Astrocyte of the spinal cord (primary cell): ENCODE measurements at regions not wholly inside any gene's neighbourhood (a gene's known extent, or its start where the extent isn't known, plus 50 kb on each side); places are given as distances from the start of the nearest gene placed in this dataset.

Source experiments
- DNase-seq: peaks from one replicate; pipeline ENCODE4 v3.0.0; 2011; ENCODE audit warnings: low read depth, low spot score
- H3K4me3 ChIP-seq: 2 replicates; pipeline ENCODE4 v1.5.1; 2011; ENCODE audit warnings: low read depth, mild to moderate bottlenecking, low read length, moderate library complexity
- in situ Hi-C: cut with HindIII; loops from 2 replicates; pipeline ENCODE4 v1.10.0; 2017; ENCODE audit warnings: low sequenced_read_pairs
- TF ChIP-seq, protein P1 (sequence below): IDR thresholded peaks from 2 replicates; pipeline ENCODE4 v1.5.1; 2012; ENCODE audit warnings: low read depth, mild to moderate bottlenecking, low read length, inconsistent platforms

GRCh38 chr11:113549061-113549460 lies 73.9 kb upstream of the DRD2 start:
- TF ChIP-seq, protein P1, sequence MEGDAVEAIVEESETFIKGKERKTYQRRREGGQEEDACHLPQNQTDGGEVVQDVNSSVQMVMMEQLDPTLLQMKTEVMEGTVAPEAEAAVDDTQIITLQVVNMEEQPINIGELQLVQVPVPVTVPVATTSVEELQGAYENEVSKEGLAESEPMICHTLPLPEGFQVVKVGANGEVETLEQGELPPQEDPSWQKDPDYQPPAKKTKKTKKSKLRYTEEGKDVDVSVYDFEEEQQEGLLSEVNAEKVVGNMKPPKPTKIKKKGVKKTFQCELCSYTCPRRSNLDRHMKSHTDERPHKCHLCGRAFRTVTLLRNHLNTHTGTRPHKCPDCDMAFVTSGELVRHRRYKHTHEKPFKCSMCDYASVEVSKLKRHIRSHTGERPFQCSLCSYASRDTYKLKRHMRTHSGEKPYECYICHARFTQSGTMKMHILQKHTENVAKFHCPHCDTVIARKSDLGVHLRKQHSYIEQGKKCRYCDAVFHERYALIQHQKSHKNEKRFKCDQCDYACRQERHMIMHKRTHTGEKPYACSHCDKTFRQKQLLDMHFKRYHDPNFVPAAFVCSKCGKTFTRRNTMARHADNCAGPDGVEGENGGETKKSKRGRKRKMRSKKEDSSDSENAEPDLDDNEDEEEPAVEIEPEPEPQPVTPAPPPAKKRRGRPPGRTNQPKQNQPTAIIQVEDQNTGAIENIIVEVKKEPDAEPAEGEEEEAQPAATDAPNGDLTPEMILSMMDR, result no peak
- in situ Hi-C loops, result no loop called here

GRCh38 chr11:113547739-113548138 lies 72.5 kb upstream of the DRD2 start:
- H3K4me3 ChIP-seq, result no peak overlapping the region
- TF ChIP-seq, protein P1, result no peak
- no peak for DNase-seq
- in situ Hi-C loops, result no loop called here

More at GRCh38 chr11:113549061-113549460, 73.9 kb upstream of the DRD2 start:
- no peak overlapping the region for H3K4me3 ChIP-seq
- DNase-seq, result no peak

GRCh38 chr11:113546757-113547507 lies 71.7 kb upstream of the DRD2 start:
- in situ Hi-C loops, result no loop called here
- peak; percentile 83 for DNase-seq

GRCh38 chr11:113542420-113542819 lies 67.2 kb upstream of the DRD2 start:
- H3K4me3 ChIP-seq, result no peak overlapping the region

More at GRCh38 chr11:113546757-113547507, 71.7 kb upstream of the DRD2 start:
- TF ChIP-seq, protein P1, result no peak
- H3K4me3 ChIP-seq, result no peak overlapping the region

DNA sequence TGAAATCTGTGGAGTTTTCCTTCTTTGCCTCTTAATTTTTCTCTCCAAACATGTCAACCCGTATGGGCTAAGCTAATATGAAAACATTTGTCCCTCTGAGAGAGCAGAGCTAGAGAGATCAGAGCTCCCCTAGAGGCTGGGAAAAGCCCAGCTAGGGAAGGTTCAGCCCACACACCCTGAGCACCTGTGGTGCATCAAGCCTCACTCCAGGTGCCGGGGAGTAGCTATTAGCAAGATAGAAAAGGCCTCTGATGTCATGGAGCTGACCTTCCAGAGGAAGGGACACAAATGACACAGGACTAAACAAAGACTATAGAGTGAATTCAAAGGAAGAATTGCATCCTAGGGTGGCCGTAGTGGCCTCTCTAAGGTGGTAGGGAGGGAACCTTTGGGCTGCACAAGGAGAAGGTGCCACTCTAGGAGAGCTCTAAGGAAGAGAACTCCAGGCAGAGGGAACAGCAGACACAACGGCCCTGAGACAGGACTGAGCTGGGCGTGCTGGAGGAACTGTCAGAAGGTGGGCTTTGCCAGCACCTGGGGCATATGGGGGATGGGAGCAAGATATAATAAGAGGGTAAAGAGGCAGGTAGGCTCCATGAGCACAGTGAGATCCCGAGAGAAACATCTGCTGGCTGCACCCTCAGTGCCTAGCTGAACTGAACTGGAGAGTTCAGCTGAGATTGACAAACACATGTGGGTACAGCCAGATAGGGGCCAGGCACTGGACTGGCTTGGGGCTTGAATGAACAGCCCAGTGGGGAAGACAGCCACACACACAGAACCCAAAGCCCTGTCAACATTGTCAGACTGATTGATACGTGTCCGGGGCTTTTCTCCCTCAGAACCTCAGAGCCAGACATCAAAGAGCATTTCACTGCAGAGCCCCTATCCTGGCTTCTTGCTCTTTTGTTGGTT lies 65.5 kb upstream of the DRD2 start:
- TF ChIP-seq, protein P1, result no peak

More at GRCh38 chr11:113542420-113542819, 67.2 kb upstream of the DRD2 start:
- in situ Hi-C loops, result no loop called here
- TF ChIP-seq, protein P1, result no peak
- no peak for DNase-seq

More for the DNA sequence above, 65.5 kb upstream of the DRD2 start:
- no peak overlapping the region for H3K4me3 ChIP-seq
- in situ Hi-C loops, result no loop called here
- no peak for DNase-seq
